Activated naive CD4-positive, alpha-beta T cell treated with anti-CD3 and anti-CD28 coated beads, Interleukin-2, amount 50 U/mL, for 16 hours (primary cell): ENCODE measurements at regions not wholly inside any gene's neighbourhood (a gene's known extent, or its start where the extent isn't known, plus 50 kb on each side); places are given as distances from the start of the nearest gene placed in this dataset.

Experiments used
- DNase-seq: peaks from one replicate; pipeline ENCODE4 v3.0.0-alpha.2; 2020

GRCh38 chr17:74151551-74152315 lies 51.7 kb upstream of the RPL38 start:
- no peak for DNase-seq

- DNase-seq = no peak
Measured at GRCh38 chr17:74152591-74153455, 50.7 kb upstream of the RPL38 start.

GRCh38 chr17:74153456-74153810 lies 50.0 kb upstream of the RPL38 start:
- no peak for DNase-seq
